ENCODE measurements at regions not wholly inside any gene's neighbourhood (a gene's known extent, or its start where the extent isn't known, plus 50 kb on each side); places are given as distances from the start of the nearest gene placed in this dataset.
A peak's percentile ranks its signal among the peaks of the same experiment; 100 is the strongest.

DNA sequence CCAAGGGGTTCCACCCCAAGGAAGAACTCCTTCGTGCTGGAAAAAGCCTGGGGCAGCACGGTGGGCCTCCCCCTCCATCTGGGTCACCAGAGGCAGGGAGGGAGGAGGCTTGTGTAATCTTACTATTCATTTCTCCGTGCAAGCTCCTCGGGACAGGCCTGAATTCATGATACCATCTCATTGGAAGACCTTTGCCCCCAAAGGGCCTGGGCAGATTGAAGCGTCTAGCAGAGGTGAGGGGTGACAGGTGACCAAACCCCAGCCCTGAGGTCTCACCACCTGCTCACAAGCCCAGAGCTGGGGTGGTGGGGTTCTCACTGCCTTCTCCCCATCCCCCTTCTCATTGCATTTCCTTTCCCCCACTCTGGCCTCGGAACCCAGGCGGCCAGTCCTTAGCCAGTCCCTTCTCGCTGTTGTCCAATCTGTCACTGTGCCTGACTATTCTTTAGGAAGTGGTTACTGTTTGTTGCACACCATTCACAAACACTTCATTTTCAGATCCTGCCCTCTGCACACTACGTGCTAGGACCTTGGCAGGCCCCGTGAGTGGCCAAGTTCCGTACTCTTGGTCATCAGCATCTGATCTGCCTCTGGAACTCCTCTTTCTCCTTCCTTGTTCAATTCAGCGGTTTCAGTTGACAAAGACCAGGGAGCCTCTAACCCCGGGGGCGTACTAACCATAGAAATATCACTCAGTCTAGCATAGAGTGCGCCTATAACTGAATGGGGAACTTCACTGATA is 137.1 kb downstream of the LY86 start:
- TF ChIP-seq, protein P1, sequence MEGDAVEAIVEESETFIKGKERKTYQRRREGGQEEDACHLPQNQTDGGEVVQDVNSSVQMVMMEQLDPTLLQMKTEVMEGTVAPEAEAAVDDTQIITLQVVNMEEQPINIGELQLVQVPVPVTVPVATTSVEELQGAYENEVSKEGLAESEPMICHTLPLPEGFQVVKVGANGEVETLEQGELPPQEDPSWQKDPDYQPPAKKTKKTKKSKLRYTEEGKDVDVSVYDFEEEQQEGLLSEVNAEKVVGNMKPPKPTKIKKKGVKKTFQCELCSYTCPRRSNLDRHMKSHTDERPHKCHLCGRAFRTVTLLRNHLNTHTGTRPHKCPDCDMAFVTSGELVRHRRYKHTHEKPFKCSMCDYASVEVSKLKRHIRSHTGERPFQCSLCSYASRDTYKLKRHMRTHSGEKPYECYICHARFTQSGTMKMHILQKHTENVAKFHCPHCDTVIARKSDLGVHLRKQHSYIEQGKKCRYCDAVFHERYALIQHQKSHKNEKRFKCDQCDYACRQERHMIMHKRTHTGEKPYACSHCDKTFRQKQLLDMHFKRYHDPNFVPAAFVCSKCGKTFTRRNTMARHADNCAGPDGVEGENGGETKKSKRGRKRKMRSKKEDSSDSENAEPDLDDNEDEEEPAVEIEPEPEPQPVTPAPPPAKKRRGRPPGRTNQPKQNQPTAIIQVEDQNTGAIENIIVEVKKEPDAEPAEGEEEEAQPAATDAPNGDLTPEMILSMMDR (IDR thresholded peaks at IDR 0.05; ENCODE audit: unreplicated experiment), result no peak
- Mint-ChIP-seq H3K27me3 (no peaks in the 10 kb centered on the region), H3K4me1 (ENCODE audit: low read depth) (peaks cover 32% of the 10 kb centered on the region), H3K36me3 (ENCODE audit: insufficient read depth) (no peaks in the 10 kb centered on the region), H3K9me3 (ENCODE audit: low read depth) (no peaks in the 10 kb centered on the region), H3K27ac (no peak overlapping the region), H3K4me3 (ENCODE audit: low read depth) (no peak overlapping the region)
- DNase-seq (ENCODE audit: low spot score, unreplicated experiment), result no peak

- H3K4me3 Mint-ChIP-seq (ENCODE audit: low read depth), result no peak overlapping the region
- no peak for DNase-seq (ENCODE audit: low spot score, unreplicated experiment)
- no peaks in the 10 kb centered on the region for H3K27me3 Mint-ChIP-seq
- peak overlapping the region; percentile 10 for H3K27ac Mint-ChIP-seq
- TF ChIP-seq, protein P1 (IDR thresholded peaks at IDR 0.05; ENCODE audit: unreplicated experiment), result no peak
- no peaks in the 10 kb centered on the region for H3K36me3 Mint-ChIP-seq (ENCODE audit: insufficient read depth)
- H3K9me3 Mint-ChIP-seq (ENCODE audit: low read depth), result no peaks in the 10 kb centered on the region
- H3K4me1 Mint-ChIP-seq (ENCODE audit: low read depth), result peaks cover 25% of the 10 kb centered on the region
These were observed 139.8 kb downstream of the LY86 start for GRCh38 chr6:6728169-6728941.

DNA sequence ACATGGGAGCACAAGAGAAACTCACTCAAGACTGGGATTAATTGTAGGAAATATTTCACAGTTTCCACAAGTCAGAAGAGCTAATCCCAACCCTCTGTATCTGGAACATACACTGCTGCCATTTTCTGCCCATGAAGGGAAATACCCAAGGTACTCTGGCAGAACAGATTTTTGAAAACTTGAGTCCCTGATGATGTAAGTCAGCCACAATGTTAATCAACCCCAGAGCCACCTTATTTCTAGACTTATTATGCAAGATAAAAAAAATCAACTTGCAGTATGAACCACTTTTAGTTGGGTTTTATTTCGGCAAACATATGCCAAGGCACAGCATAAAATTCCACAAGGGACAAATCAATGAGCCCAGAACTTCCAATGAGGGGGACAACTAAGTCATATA is 141.5 kb downstream of the LY86 start:
- TF ChIP-seq, protein P1 (IDR thresholded peaks at IDR 0.05; ENCODE audit: unreplicated experiment), result no peak
- no peak for DNase-seq (ENCODE audit: low spot score, unreplicated experiment)
- Mint-ChIP-seq H3K36me3 (ENCODE audit: insufficient read depth) (no peaks in the 10 kb centered on the region), H3K4me3 (ENCODE audit: low read depth) (no peak overlapping the region), H3K9me3 (ENCODE audit: low read depth) (no peaks in the 10 kb centered on the region), H3K27me3 (peaks cover 4% of the 10 kb centered on the region), H3K4me1 (ENCODE audit: low read depth) (peaks cover 24% of the 10 kb centered on the region), H3K27ac (no peak overlapping the region)

- Mint-ChIP-seq H3K27me3 (peaks cover 4% of the 10 kb centered on the region), H3K4me3 (ENCODE audit: low read depth) (no peak overlapping the region), H3K4me1 (ENCODE audit: low read depth) (peaks cover 21% of the 10 kb centered on the region), H3K36me3 (ENCODE audit: insufficient read depth) (no peaks in the 10 kb centered on the region), H3K9me3 (ENCODE audit: low read depth) (no peaks in the 10 kb centered on the region), H3K27ac (no peak overlapping the region)
- DNase-seq (ENCODE audit: low spot score, unreplicated experiment), result no peak
- TF ChIP-seq, protein P1 (IDR thresholded peaks at IDR 0.05; ENCODE audit: unreplicated experiment), result no peak
These were observed 142.3 kb downstream of the LY86 start for GRCh38 chr6:6730831-6731230.

- Mint-ChIP-seq H3K36me3 (ENCODE audit: insufficient read depth) (no peaks in the 10 kb centered on the region), H3K9me3 (ENCODE audit: low read depth) (no peaks in the 10 kb centered on the region), H3K4me3 (ENCODE audit: low read depth) (no peak overlapping the region), H3K4me1 (ENCODE audit: low read depth) (peaks cover 12% of the 10 kb centered on the region), H3K27ac (peak overlapping the region; percentile 1), H3K27me3 (peaks cover 4% of the 10 kb centered on the region)
- TF ChIP-seq, protein P1 (IDR thresholded peaks at IDR 0.05; ENCODE audit: unreplicated experiment), result no peak
- DNase-seq (ENCODE audit: low spot score, unreplicated experiment), result no peak
These were observed 146.3 kb downstream of the LY86 start for GRCh38 chr6:6734479-6735465.

All from progenitor cell of endocrine pancreas (in vitro differentiated cells).